ENCODE measurements at regions not wholly inside any gene's neighbourhood (a gene's known extent, or its start where the extent isn't known, plus 50 kb on each side); places are given as distances from the start of the nearest gene placed in this dataset.
A peak's percentile ranks its signal among the peaks of the same experiment; 100 is the strongest.

GRCh38 chr22:44442186-44442815 is 55.7 kb downstream of the RTL6 start:
- H3K36me3 Mint-ChIP-seq = peaks cover 0 to 4% (median 0%) of the 10 kb centered on the region in 5 donors
- H3K9me3 Mint-ChIP-seq = peaks cover 0 to 7% (median 4%) of the 10 kb centered on the region in 11 donors

GRCh38 chr22:44441401-44442185 is 56.4 kb downstream of the RTL6 start:
- H3K36me3 ChIP-seq (ENCODE audit: control insufficient read depth in 2 of 3, insufficient read depth in 3 of 3, low read length in 3 of 3) = no peaks in the 10 kb centered on the region
- Mint-ChIP-seq H3K27me3 (peaks cover 0 to 5% (median 0%) of the 10 kb centered on the region in 5 donors), H3K4me3 (no peak overlapping the region), H3K9me3 (peaks cover 0 to 4% (median 3%) of the 10 kb centered on the region in 11 donors), H3K36me3 (peaks cover 0 to 3% (median 0%) of the 10 kb centered on the region in 5 donors), H3K4me1 (peaks cover 0 to 1% (median 0%) of the 10 kb centered on the region in 7 donors), H3K27ac (no peak overlapping the region)
- no peak overlapping the region for H3K4me3 ChIP-seq (ENCODE audit: low read length)
- ATAC-seq = no peak
- DNase-seq = no peak
- no peak overlapping the region for H3K27ac ChIP-seq (ENCODE audit: low read depth, low read length)
- POLR2A ChIA-PET = no interaction called here
- H3K4me1 ChIP-seq (ENCODE audit: control insufficient read depth in 2 of 2, insufficient read depth in 2 of 2, low read length in 2 of 2) = no peaks in the 10 kb centered on the region
- CTCF ChIA-PET = no interaction called here
- H3K9me3 ChIP-seq (ENCODE audit: control insufficient read depth in 2 of 3, low read length in 3 of 3) = no peaks in the 10 kb centered on the region
- intact Hi-C loops (cut with micrococcal nuclease) = no loop called here
- H3K27me3 ChIP-seq (ENCODE audit: control insufficient read depth in 2 of 2, insufficient read depth in 2 of 2, low read length in 2 of 2) = no peaks in the 10 kb centered on the region

More at GRCh38 chr22:44442186-44442815, 55.7 kb downstream of the RTL6 start:
- Mint-ChIP-seq H3K4me3 (no peak overlapping the region), H3K27me3 (peaks cover 0 to 5% (median 0%) of the 10 kb centered on the region in 5 donors), H3K4me1 (no peaks in the 10 kb centered on the region), H3K27ac (no peak overlapping the region)
- no peak for ATAC-seq
- Histone ChIP-seq H3K9me3 (ENCODE audit: control insufficient read depth in 2 of 3, low read length in 3 of 3) (no peaks in the 10 kb centered on the region), H3K27me3 (ENCODE audit: control insufficient read depth in 2 of 2, insufficient read depth in 2 of 2, low read length in 2 of 2) (no peaks in the 10 kb centered on the region), H3K36me3 (ENCODE audit: control insufficient read depth in 2 of 3, insufficient read depth in 3 of 3, low read length in 3 of 3) (no peaks in the 10 kb centered on the region), H3K27ac (ENCODE audit: low read depth, low read length) (no peak overlapping the region), H3K4me1 (ENCODE audit: control insufficient read depth in 2 of 2, insufficient read depth in 2 of 2, low read length in 2 of 2) (no peaks in the 10 kb centered on the region), H3K4me3 (ENCODE audit: low read length) (no peak overlapping the region)
- ChIA-PET POLR2A (no interaction called here), CTCF (no interaction called here)
- intact Hi-C loops (cut with micrococcal nuclease) = no loop called here
- no peak for DNase-seq

GRCh38 chr22:44440224-44441160 is 57.5 kb downstream of the RTL6 start:
- Histone ChIP-seq H3K27me3 (ENCODE audit: control insufficient read depth in 2 of 2, insufficient read depth in 2 of 2, low read length in 2 of 2) (no peaks in the 10 kb centered on the region), H3K9me3 (ENCODE audit: control insufficient read depth in 2 of 3, low read length in 3 of 3) (no peaks in the 10 kb centered on the region), H3K27ac (ENCODE audit: low read depth, low read length) (no peak overlapping the region), H3K4me3 (ENCODE audit: low read length) (no peak overlapping the region), H3K4me1 (ENCODE audit: control insufficient read depth in 2 of 2, insufficient read depth in 2 of 2, low read length in 2 of 2) (no peaks in the 10 kb centered on the region), H3K36me3 (ENCODE audit: control insufficient read depth in 2 of 3, insufficient read depth in 3 of 3, low read length in 3 of 3) (no peaks in the 10 kb centered on the region)
- POLR2A ChIA-PET = no interaction called here
- Mint-ChIP-seq H3K36me3 (no peaks in the 10 kb centered on the region), H3K9me3 (no peaks in the 10 kb centered on the region), H3K27ac (no peak overlapping the region), H3K4me3 (no peak overlapping the region), H3K4me1 (peaks cover 0 to 1% (median 0%) of the 10 kb centered on the region in 7 donors), H3K27me3 (peaks cover 0 to 5% (median 0%) of the 10 kb centered on the region in 5 donors)
- CTCF ChIA-PET = interaction anchor here (1.1 kb wide), 1 partner anchor 10 kb away, joined by 3 read pairs; no protein-coding TSS in a partner anchor
- ATAC-seq (no peak), DNase-seq (no peak)
- intact Hi-C loops (cut with micrococcal nuclease) = no loop called here

- Mint-ChIP-seq H3K27me3 (peaks cover 0 to 5% (median 0%) of the 10 kb centered on the region in 5 donors), H3K4me3 (no peak overlapping the region), H3K27ac (peak overlapping the region in 1 of 9 donors; percentile 25), H3K4me1 (peaks cover 0 to 1% (median 0%) of the 10 kb centered on the region in 7 donors), H3K36me3 (no peaks in the 10 kb centered on the region), H3K9me3 (no peaks in the 10 kb centered on the region)
- Histone ChIP-seq H3K4me3 (ENCODE audit: low read length) (no peak overlapping the region), H3K27me3 (ENCODE audit: control insufficient read depth in 2 of 2, insufficient read depth in 2 of 2, low read length in 2 of 2) (no peaks in the 10 kb centered on the region), H3K27ac (ENCODE audit: low read depth, low read length) (no peak overlapping the region), H3K36me3 (ENCODE audit: control insufficient read depth in 2 of 3, insufficient read depth in 3 of 3, low read length in 3 of 3) (no peaks in the 10 kb centered on the region), H3K9me3 (ENCODE audit: control insufficient read depth in 2 of 3, low read length in 3 of 3) (no peaks in the 10 kb centered on the region), H3K4me1 (ENCODE audit: control insufficient read depth in 2 of 2, insufficient read depth in 2 of 2, low read length in 2 of 2) (no peaks in the 10 kb centered on the region)
- ChIA-PET CTCF (interaction anchor here (1.1 kb wide), 1 partner anchor 9 kb away, joined by 3 read pairs; no protein-coding TSS in a partner anchor), POLR2A (no interaction called here)
- intact Hi-C loops (cut with micrococcal nuclease) = no loop called here
- no peak for DNase-seq
- no peak for ATAC-seq
These were observed 58.4 kb downstream of the RTL6 start for GRCh38 chr22:44439356-44440223.

GRCh38 chr22:44438481-44439131 is 59.4 kb downstream of the RTL6 start:
- Histone ChIP-seq H3K4me3 (ENCODE audit: low read length) (no peak overlapping the region), H3K4me1 (ENCODE audit: control insufficient read depth in 2 of 2, insufficient read depth in 2 of 2, low read length in 2 of 2) (no peaks in the 10 kb centered on the region), H3K36me3 (ENCODE audit: control insufficient read depth in 2 of 3, insufficient read depth in 3 of 3, low read length in 3 of 3) (no peaks in the 10 kb centered on the region), H3K9me3 (ENCODE audit: control insufficient read depth in 2 of 3, low read length in 3 of 3) (no peaks in the 10 kb centered on the region), H3K27me3 (ENCODE audit: control insufficient read depth in 2 of 2, insufficient read depth in 2 of 2, low read length in 2 of 2) (no peaks in the 10 kb centered on the region), H3K27ac (ENCODE audit: low read depth, low read length) (no peak overlapping the region)
- POLR2A ChIA-PET = no interaction called here
- Mint-ChIP-seq H3K4me3 (no peak overlapping the region), H3K27ac (peak overlapping the region in 1 of 9 donors; percentile 25), H3K9me3 (peaks cover 0 to 1% (median 0%) of the 10 kb centered on the region in 11 donors), H3K36me3 (no peaks in the 10 kb centered on the region), H3K27me3 (peaks cover 0 to 9% (median 0%) of the 10 kb centered on the region in 5 donors), H3K4me1 (peaks cover 0 to 1% (median 0%) of the 10 kb centered on the region in 7 donors)
- CTCF ChIA-PET = no interaction called here
- ATAC-seq (no peak), DNase-seq (no peak)
- intact Hi-C loops (cut with micrococcal nuclease) = no loop called here
